ENCODE measurements at regions not wholly inside any gene's neighbourhood (a gene's known extent, or its start where the extent isn't known, plus 50 kb on each side); places are given as distances from the start of the nearest gene placed in this dataset.
"Not testable (repeated sequence)": the region's sequence is repeated elsewhere in the genome, so short reads cannot be mapped to it uniquely, and the experiment has no call there.

DNA sequence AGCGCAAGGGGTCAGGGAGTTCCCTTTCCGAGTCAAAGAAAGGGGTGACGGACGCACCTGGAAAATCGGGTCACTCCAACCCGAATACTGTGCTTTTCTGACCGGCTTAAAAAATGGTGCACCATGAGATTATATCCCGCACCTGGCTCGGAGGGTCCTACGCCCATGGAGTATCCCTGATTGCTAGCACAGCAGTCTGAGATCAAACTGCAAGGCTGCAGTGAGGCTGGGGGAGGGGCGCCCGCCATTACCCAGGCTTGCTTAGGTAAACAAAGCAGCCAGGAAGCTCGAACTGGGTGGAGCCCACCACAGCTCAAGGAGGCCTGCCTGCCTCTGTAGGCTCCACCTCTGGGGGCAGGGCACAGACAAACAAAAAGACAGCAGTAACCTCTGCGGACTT is 426.1 kb upstream of the SPTLC3 start:
- not testable (repeated sequence) for H3K27me3 ChIP-seq (ENCODE audit: control insufficient read depth in 4 of 4, insufficient read depth in 4 of 4, low read length in 3 of 4); H3K9me3 ChIP-seq (ENCODE audit: control insufficient read depth in 4 of 4, low read length in 3 of 4); H3K4me1 ChIP-seq (ENCODE audit: control insufficient read depth in 4 of 4, insufficient read depth in 4 of 4, low read length in 3 of 4); H3K27ac ChIP-seq (ENCODE audit: low read depth in 1 of 2, low read length in 2 of 2); H3K9ac ChIP-seq (ENCODE audit: low read depth in 1 of 2, low read length in 2 of 2); DNase-seq (ENCODE audit: low spot score); H3K4me3 ChIP-seq (ENCODE audit: low read depth in 1 of 3, low read length in 3 of 3); H3K36me3 ChIP-seq (ENCODE audit: control insufficient read depth in 4 of 4, insufficient read depth in 3 of 4, low read depth in 1 of 4, low read length in 3 of 4)
- 78% methylated on average over 14 of the region's 14 CpGs for WGBS

DNA sequence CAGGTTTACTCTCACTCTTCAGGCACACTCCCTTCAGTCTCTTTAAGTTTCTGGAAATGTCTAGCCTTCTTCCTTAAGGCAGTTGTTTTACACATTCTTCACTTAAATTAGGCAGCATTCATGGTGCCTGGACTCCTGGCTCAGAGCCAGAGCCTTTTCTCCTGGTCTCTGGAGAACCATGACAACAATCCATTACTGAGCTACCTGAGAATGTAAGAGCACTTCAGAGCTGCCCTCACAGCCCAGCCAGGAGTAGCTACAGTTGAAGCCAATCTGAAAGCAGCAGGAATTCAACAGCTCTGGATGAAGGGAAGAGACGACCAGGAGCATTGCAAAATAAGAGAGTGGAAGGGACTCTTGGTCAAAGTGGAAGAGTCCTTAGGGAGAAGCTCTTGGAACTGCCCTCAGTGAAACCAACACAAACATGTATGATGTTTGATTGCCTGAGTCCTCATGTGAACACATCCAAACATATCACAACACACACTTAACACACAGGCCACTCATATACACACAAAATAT is 416.8 kb upstream of the SPTLC3 start:
- 28% methylated on average over 1 of the region's 1 CpG for WGBS
- no peaks in the 10 kb centered on the region for H3K9me3 ChIP-seq (ENCODE audit: control insufficient read depth in 4 of 4, low read length in 3 of 4)
- no peak overlapping the region for H3K9ac ChIP-seq (ENCODE audit: low read depth in 1 of 2, low read length in 2 of 2)
- H3K27ac ChIP-seq (ENCODE audit: low read depth in 1 of 2, low read length in 2 of 2): no peak overlapping the region
- no peaks in the 10 kb centered on the region for H3K36me3 ChIP-seq (ENCODE audit: control insufficient read depth in 4 of 4, insufficient read depth in 3 of 4, low read depth in 1 of 4, low read length in 3 of 4)
- H3K27me3 ChIP-seq (ENCODE audit: control insufficient read depth in 4 of 4, insufficient read depth in 4 of 4, low read length in 3 of 4): no peaks in the 10 kb centered on the region
- no peak for TF ChIP-seq EGR1 (IDR thresholded peaks at IDR 0.05; ENCODE audit: low read depth in 2 of 2)
- TF ChIP-seq SP1 (IDR thresholded peaks at IDR 0.05): no peak
- TF ChIP-seq NR2F2 (IDR thresholded peaks at IDR 0.05): no peak
- no peak for TF ChIP-seq RXRA (IDR thresholded peaks at IDR 0.05)
- TF ChIP-seq YY1 (IDR thresholded peaks at IDR 0.05): no peak
- TF ChIP-seq, protein P1, sequence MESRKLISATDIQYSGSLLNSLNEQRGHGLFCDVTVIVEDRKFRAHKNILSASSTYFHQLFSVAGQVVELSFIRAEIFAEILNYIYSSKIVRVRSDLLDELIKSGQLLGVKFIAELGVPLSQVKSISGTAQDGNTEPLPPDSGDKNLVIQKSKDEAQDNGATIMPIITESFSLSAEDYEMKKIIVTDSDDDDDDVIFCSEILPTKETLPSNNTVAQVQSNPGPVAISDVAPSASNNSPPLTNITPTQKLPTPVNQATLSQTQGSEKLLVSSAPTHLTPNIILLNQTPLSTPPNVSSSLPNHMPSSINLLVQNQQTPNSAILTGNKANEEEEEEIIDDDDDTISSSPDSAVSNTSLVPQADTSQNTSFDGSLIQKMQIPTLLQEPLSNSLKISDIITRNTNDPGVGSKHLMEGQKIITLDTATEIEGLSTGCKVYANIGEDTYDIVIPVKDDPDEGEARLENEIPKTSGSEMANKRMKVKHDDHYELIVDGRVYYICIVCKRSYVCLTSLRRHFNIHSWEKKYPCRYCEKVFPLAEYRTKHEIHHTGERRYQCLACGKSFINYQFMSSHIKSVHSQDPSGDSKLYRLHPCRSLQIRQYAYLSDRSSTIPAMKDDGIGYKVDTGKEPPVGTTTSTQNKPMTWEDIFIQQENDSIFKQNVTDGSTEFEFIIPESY (IDR thresholded peaks at IDR 0.05): no peak
- TF ChIP-seq, protein P2, sequence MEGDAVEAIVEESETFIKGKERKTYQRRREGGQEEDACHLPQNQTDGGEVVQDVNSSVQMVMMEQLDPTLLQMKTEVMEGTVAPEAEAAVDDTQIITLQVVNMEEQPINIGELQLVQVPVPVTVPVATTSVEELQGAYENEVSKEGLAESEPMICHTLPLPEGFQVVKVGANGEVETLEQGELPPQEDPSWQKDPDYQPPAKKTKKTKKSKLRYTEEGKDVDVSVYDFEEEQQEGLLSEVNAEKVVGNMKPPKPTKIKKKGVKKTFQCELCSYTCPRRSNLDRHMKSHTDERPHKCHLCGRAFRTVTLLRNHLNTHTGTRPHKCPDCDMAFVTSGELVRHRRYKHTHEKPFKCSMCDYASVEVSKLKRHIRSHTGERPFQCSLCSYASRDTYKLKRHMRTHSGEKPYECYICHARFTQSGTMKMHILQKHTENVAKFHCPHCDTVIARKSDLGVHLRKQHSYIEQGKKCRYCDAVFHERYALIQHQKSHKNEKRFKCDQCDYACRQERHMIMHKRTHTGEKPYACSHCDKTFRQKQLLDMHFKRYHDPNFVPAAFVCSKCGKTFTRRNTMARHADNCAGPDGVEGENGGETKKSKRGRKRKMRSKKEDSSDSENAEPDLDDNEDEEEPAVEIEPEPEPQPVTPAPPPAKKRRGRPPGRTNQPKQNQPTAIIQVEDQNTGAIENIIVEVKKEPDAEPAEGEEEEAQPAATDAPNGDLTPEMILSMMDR (IDR thresholded peaks at IDR 0.05; ENCODE audit: low read depth, low read length, missing input control): no peak
- TF ChIP-seq RAD21 (IDR thresholded peaks at IDR 0.05): no peak
- TF ChIP-seq FOXA2 (IDR thresholded peaks at IDR 0.05): no peak
- TF ChIP-seq JUND (IDR thresholded peaks at IDR 0.05): no peak
- no peak for TF ChIP-seq FOXA1 (IDR thresholded peaks at IDR 0.05)
- TF ChIP-seq, protein P3, sequence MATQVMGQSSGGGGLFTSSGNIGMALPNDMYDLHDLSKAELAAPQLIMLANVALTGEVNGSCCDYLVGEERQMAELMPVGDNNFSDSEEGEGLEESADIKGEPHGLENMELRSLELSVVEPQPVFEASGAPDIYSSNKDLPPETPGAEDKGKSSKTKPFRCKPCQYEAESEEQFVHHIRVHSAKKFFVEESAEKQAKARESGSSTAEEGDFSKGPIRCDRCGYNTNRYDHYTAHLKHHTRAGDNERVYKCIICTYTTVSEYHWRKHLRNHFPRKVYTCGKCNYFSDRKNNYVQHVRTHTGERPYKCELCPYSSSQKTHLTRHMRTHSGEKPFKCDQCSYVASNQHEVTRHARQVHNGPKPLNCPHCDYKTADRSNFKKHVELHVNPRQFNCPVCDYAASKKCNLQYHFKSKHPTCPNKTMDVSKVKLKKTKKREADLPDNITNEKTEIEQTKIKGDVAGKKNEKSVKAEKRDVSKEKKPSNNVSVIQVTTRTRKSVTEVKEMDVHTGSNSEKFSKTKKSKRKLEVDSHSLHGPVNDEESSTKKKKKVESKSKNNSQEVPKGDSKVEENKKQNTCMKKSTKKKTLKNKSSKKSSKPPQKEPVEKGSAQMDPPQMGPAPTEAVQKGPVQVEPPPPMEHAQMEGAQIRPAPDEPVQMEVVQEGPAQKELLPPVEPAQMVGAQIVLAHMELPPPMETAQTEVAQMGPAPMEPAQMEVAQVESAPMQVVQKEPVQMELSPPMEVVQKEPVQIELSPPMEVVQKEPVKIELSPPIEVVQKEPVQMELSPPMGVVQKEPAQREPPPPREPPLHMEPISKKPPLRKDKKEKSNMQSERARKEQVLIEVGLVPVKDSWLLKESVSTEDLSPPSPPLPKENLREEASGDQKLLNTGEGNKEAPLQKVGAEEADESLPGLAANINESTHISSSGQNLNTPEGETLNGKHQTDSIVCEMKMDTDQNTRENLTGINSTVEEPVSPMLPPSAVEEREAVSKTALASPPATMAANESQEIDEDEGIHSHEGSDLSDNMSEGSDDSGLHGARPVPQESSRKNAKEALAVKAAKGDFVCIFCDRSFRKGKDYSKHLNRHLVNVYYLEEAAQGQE (IDR thresholded peaks at IDR 0.05): no peak
- TF ChIP-seq HNF4A (conservative IDR thresholded peaks at IDR 0.05): no peak
- no peak for TF ChIP-seq GABPA (IDR thresholded peaks at IDR 0.05 in 1 of 2, conservative IDR thresholded peaks at IDR 0.05 in 1 of 2)
- TF ChIP-seq, protein P4, sequence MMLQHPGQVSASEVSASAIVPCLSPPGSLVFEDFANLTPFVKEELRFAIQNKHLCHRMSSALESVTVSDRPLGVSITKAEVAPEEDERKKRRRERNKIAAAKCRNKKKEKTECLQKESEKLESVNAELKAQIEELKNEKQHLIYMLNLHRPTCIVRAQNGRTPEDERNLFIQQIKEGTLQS (IDR thresholded peaks at IDR 0.05): no peak
- no peak for TF ChIP-seq HNF4G (IDR thresholded peaks at IDR 0.05)
- H3K4me1 ChIP-seq (ENCODE audit: control insufficient read depth in 4 of 4, insufficient read depth in 4 of 4, low read length in 3 of 4): no peaks in the 10 kb centered on the region
- DNase-seq (ENCODE audit: low spot score): no peak
- no peak overlapping the region for H3K4me3 ChIP-seq (ENCODE audit: low read depth in 1 of 3, low read length in 3 of 3)
